ENCODE measurements at regions not wholly inside any gene's neighbourhood (a gene's known extent, or its start where the extent isn't known, plus 50 kb on each side); places are given as distances from the start of the nearest gene placed in this dataset.

GRCh38 chr2:133918141-133918540 lies 335.7 kb upstream of the MGAT5 start:
- Histone ChIP-seq H3K9ac (ENCODE audit: low read length) (no peak overlapping the region), H4K20me1 (ENCODE audit: control insufficient read depth, insufficient read depth, low read length, poor library complexity, severe bottlenecking) (no peaks in the 10 kb centered on the region), H3K27ac (ENCODE audit: low read length in 2 of 2) (no peak overlapping the region), H3K27me3 (replicated peaks in 1 of 4; ENCODE audit: control extremely low read depth in 1 of 4, control insufficient read depth in 3 of 4, insufficient read depth in 4 of 4, low read length in 3 of 4) (no peaks in the 10 kb centered on the region), H3K4me1 (ENCODE audit: control insufficient read depth in 2 of 2, insufficient read depth in 2 of 2, low read length in 2 of 2) (no peaks in the 10 kb centered on the region), H3K36me3 (replicated peaks in 1 of 2; ENCODE audit: control extremely low read depth in 1 of 2, control insufficient read depth in 1 of 2, extremely low read depth in 1 of 2, insufficient read depth in 2 of 2, low read length in 1 of 2) (no peaks in the 10 kb centered on the region), H2AFZ (ENCODE audit: insufficient read depth, low read depth, low read length, poor library complexity, severe bottlenecking) (no peak overlapping the region), H3K4me2 (replicated peaks; ENCODE audit: low read depth, low read length, poor library complexity, severe bottlenecking) (no peak overlapping the region), H3K9me3 (ENCODE audit: control extremely low read depth in 1 of 3, control insufficient read depth in 2 of 3, insufficient read depth in 1 of 3, low read length in 2 of 3) (peaks cover 0 to 2% (median 0%) of the 10 kb centered on the region in 3 donors), H3K79me2 (ENCODE audit: control insufficient read depth, insufficient read depth, low read length) (no peaks in the 10 kb centered on the region), H3K4me3 (ENCODE audit: control extremely low read depth in 1 of 5, extremely low read depth in 1 of 5, insufficient read depth in 1 of 5, low read depth in 2 of 5, low read length in 4 of 5) (no peak overlapping the region)
- DNase-seq, result no peak
- no peak for ATAC-seq (ENCODE audit: low read depth)
- intact Hi-C loops (cut with micrococcal nuclease), result no loop called here
- Mint-ChIP-seq H3K4me3 (no peak overlapping the region), H3K9me3 (ENCODE audit: insufficient read depth) (peaks cover 3% of the 10 kb centered on the region), H3K27me3 (no peaks in the 10 kb centered on the region), H3K27ac (no peak overlapping the region), H3K4me1 (no peaks in the 10 kb centered on the region)
- WGBS (ENCODE audit: insufficient coverage), result 100% methylated on average over 1 of the region's 1 CpG
- TF ChIP-seq, protein P1, sequence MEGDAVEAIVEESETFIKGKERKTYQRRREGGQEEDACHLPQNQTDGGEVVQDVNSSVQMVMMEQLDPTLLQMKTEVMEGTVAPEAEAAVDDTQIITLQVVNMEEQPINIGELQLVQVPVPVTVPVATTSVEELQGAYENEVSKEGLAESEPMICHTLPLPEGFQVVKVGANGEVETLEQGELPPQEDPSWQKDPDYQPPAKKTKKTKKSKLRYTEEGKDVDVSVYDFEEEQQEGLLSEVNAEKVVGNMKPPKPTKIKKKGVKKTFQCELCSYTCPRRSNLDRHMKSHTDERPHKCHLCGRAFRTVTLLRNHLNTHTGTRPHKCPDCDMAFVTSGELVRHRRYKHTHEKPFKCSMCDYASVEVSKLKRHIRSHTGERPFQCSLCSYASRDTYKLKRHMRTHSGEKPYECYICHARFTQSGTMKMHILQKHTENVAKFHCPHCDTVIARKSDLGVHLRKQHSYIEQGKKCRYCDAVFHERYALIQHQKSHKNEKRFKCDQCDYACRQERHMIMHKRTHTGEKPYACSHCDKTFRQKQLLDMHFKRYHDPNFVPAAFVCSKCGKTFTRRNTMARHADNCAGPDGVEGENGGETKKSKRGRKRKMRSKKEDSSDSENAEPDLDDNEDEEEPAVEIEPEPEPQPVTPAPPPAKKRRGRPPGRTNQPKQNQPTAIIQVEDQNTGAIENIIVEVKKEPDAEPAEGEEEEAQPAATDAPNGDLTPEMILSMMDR (IDR thresholded peaks at IDR 0.05), result no peak
- no peak for TF ChIP-seq EZH2 (IDR thresholded peaks at IDR 0.05; ENCODE audit: borderline replicate concordance, insufficient read depth, low read depth, low read length, poor library complexity, severe bottlenecking)
- POLR2A ChIA-PET, result no interaction called here
- CTCF ChIA-PET, result no interaction called here

DNA sequence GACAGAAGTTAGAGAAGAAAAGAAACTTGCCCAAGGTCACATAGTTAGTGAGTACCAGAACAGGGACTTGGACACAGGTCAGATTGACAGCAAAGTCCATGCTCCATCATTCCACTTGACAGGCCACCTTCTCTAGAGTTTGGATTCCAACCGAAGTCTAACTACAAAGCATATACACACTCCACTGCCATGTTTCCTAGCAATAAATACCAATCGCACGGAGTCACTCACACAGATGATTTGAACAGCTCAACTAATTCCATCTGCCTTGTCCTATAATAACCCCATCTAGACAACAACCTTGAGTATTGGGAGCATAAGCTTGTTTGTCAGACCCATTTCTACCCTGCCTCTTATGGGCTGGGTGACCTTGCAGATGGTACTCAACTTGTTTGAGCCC lies 334.6 kb upstream of the MGAT5 start:
- no peaks in the 10 kb centered on the region for H4K20me1 ChIP-seq (ENCODE audit: control insufficient read depth, insufficient read depth, low read length, poor library complexity, severe bottlenecking)
- H3K27ac ChIP-seq (ENCODE audit: low read length in 2 of 2), result no peak overlapping the region
- H3K9me3 ChIP-seq (ENCODE audit: control extremely low read depth in 1 of 3, control insufficient read depth in 2 of 3, insufficient read depth in 1 of 3, low read length in 2 of 3), result peaks cover 0 to 2% (median 0%) of the 10 kb centered on the region in 3 donors
- no peaks in the 10 kb centered on the region for H3K36me3 ChIP-seq (replicated peaks in 1 of 2; ENCODE audit: control extremely low read depth in 1 of 2, control insufficient read depth in 1 of 2, extremely low read depth in 1 of 2, insufficient read depth in 2 of 2, low read length in 1 of 2)
- Mint-ChIP-seq H3K9me3 (ENCODE audit: insufficient read depth) (peaks cover 3% of the 10 kb centered on the region), H3K4me1 (no peaks in the 10 kb centered on the region), H3K27me3 (no peaks in the 10 kb centered on the region), H3K4me3 (no peak overlapping the region), H3K27ac (no peak overlapping the region)
- POLR2A ChIA-PET, result no interaction called here
- no peaks in the 10 kb centered on the region for H3K4me1 ChIP-seq (ENCODE audit: control insufficient read depth in 2 of 2, insufficient read depth in 2 of 2, low read length in 2 of 2)
- H3K4me2 ChIP-seq (replicated peaks; ENCODE audit: low read depth, low read length, poor library complexity, severe bottlenecking), result no peak overlapping the region
- H2AFZ ChIP-seq (ENCODE audit: insufficient read depth, low read depth, low read length, poor library complexity, severe bottlenecking), result no peak overlapping the region
- H3K27me3 ChIP-seq (replicated peaks in 1 of 4; ENCODE audit: control extremely low read depth in 1 of 4, control insufficient read depth in 3 of 4, insufficient read depth in 4 of 4, low read length in 3 of 4), result no peaks in the 10 kb centered on the region
- TF ChIP-seq, protein P1 (IDR thresholded peaks at IDR 0.05), result no peak
- TF ChIP-seq EZH2 (IDR thresholded peaks at IDR 0.05; ENCODE audit: borderline replicate concordance, insufficient read depth, low read depth, low read length, poor library complexity, severe bottlenecking), result no peak
- ATAC-seq (ENCODE audit: low read depth) (no peak), DNase-seq (no peak)
- no peaks in the 10 kb centered on the region for H3K79me2 ChIP-seq (ENCODE audit: control insufficient read depth, insufficient read depth, low read length)
- 63% methylated on average over 3 of the region's 3 CpGs for WGBS (ENCODE audit: insufficient coverage)
- intact Hi-C loops (cut with micrococcal nuclease), result no loop called here
- no peak overlapping the region for H3K4me3 ChIP-seq (ENCODE audit: control extremely low read depth in 1 of 5, extremely low read depth in 1 of 5, insufficient read depth in 1 of 5, low read depth in 2 of 5, low read length in 4 of 5)
- CTCF ChIA-PET, result no interaction called here
- H3K9ac ChIP-seq (ENCODE audit: low read length), result no peak overlapping the region
